G401 (cell line): ENCODE measurements at regions not wholly inside any gene's neighbourhood (a gene's known extent, or its start where the extent isn't known, plus 50 kb on each side); places are given as distances from the start of the nearest gene placed in this dataset.
"Not testable (repeated sequence)": the region's sequence is repeated elsewhere in the genome, so short reads cannot be mapped to it uniquely, and the experiment has no call there.

ENCODE experiments used
- DNase-seq: peaks from one replicate; pipeline ENCODE4 v3.0.0-alpha.2; 2015; ENCODE audit warnings: low spot score
- in situ Hi-C: cut with HindIII; loops from 2 replicates; pipeline ENCODE4 v1.10.0; 2016; ENCODE audit warnings: low sequenced_read_pairs, mixed read lengths

GRCh38 chr16:13634253-13634652 lies 285.7 kb upstream of the ERCC4 start:
- no peak for DNase-seq
- in situ Hi-C loops: no loop called here

GRCh38 chr16:13634959-13635358 lies 285.0 kb upstream of the ERCC4 start:
- no peak for DNase-seq
- in situ Hi-C loops: no loop called here

GRCh38 chr16:13638218-13638617 lies 281.7 kb upstream of the ERCC4 start:
- no peak for DNase-seq
- in situ Hi-C loops: no loop called here

GRCh38 chr16:13643412-13643811 lies 276.5 kb upstream of the ERCC4 start:
- in situ Hi-C loops: no loop called here
- no peak for DNase-seq

- in situ Hi-C loops: no loop called here
- DNase-seq: no peak
These were observed 274.2 kb upstream of the ERCC4 start for GRCh38 chr16:13645601-13646245.

GRCh38 chr16:13660807-13661206 lies 259.1 kb upstream of the ERCC4 start:
- no peak for DNase-seq
- in situ Hi-C loops: no loop called here

- in situ Hi-C loops: no loop called here
- DNase-seq: no peak
These were observed 254.1 kb upstream of the ERCC4 start for GRCh38 chr16:13665876-13666275.

GRCh38 chr16:13672196-13672595 lies 247.8 kb upstream of the ERCC4 start:
- in situ Hi-C loops: no loop called here
- DNase-seq: no peak

GRCh38 chr16:13680021-13680889 lies 239.7 kb upstream of the ERCC4 start:
- no peak for DNase-seq
- in situ Hi-C loops: no loop called here

- in situ Hi-C loops: no loop called here
- DNase-seq: no peak
These were observed 235.0 kb upstream of the ERCC4 start for GRCh38 chr16:13684819-13685563.

- in situ Hi-C loops: no loop called here
- no peak for DNase-seq
These were observed 223.9 kb upstream of the ERCC4 start for GRCh38 chr16:13696017-13696416.

- in situ Hi-C loops: no loop called here
- DNase-seq: no peak
These were observed 222.9 kb upstream of the ERCC4 start for GRCh38 chr16:13697013-13697412.

GRCh38 chr16:13697568-13697967 lies 222.4 kb upstream of the ERCC4 start:
- in situ Hi-C loops: no loop called here
- DNase-seq: no peak

- DNase-seq: no peak
- in situ Hi-C loops: no loop called here
These were observed 217.3 kb upstream of the ERCC4 start for GRCh38 chr16:13702614-13703013.

- in situ Hi-C loops: no loop called here
These were observed 211.4 kb upstream of the ERCC4 start for GRCh38 chr16:13708347-13709120.

GRCh38 chr16:13718748-13719147 lies 201.2 kb upstream of the ERCC4 start:
- in situ Hi-C loops: no loop called here
- DNase-seq: no peak

More at GRCh38 chr16:13708347-13709120, 211.4 kb upstream of the ERCC4 start:
- no peak for DNase-seq

GRCh38 chr16:13727943-13728342 lies 192.0 kb upstream of the ERCC4 start:
- in situ Hi-C loops: no loop called here
- no peak for DNase-seq

GRCh38 chr16:13733561-13733960 lies 186.4 kb upstream of the ERCC4 start:
- in situ Hi-C loops: no loop called here
- no peak for DNase-seq

- DNase-seq, in situ Hi-C loops: not testable (repeated sequence)
These were observed 180.2 kb upstream of the ERCC4 start for GRCh38 chr16:13739621-13740373.
